Colonic mucosa (tissue), 4 donors: ENCODE measurements at regions not wholly inside any gene's neighbourhood (a gene's known extent, or its start where the extent isn't known, plus 50 kb on each side); places are given as distances from the start of the nearest gene placed in this dataset.

Experiments used
- DNase-seq: peaks from one replicate; pipeline ENCODE4 v3.0.0-alpha.2; 2020
- H3K27ac ChIP-seq: fragments of 200-600 bp; one replicate; pipeline ENCODE4 v1.8.0; 2021
- H3K27me3 ChIP-seq: fragments of 200-600 bp; one replicate; pipeline ENCODE4 v1.8.0; 2021
- H3K36me3 ChIP-seq: fragments of 200-600 bp; one replicate; pipeline ENCODE4 v1.8.0; 2021
- H3K4me1 ChIP-seq: fragments of 200-600 bp; one replicate; pipeline ENCODE4 v1.8.0; 2021; ENCODE audit warnings: mild to moderate bottlenecking
- H3K4me3 ChIP-seq: fragments of 200-600 bp; one replicate; pipeline ENCODE4 v1.8.0; 2021
- H3K9ac ChIP-seq, 2 donors: one replicate each; pipeline ENCODE4 v1.7.0; 2013; ENCODE audit warnings: control low read depth in 2 of 2, low read depth in 2 of 2, low read length in 2 of 2
- H3K9me3 ChIP-seq: fragments of 200-600 bp; one replicate; pipeline ENCODE4 v1.8.0; 2021
- CTCF ChIP-seq: fragments of 200-600 bp; IDR thresholded peaks from one replicate; pipeline ENCODE4 v1.8.0; 2022; ENCODE audit warnings: antibody characterized with exemption, mild to moderate bottlenecking
- intact Hi-C: fragments of 100-400 bp; cut with DNase I; formaldehyde crosslinking; loops from one replicate; pipeline ENCODE4 v1.14.1; 2022
- donor health status: healthy.
- donor health status: DM: no; HTN: no; CAD: no.
- donor health status: DM: no; HTN: no; CAD: no.

- intact Hi-C loops: no loop called here
- Histone ChIP-seq H3K4me1 (no peaks in the 10 kb centered on the region), H3K9ac (no peak overlapping the region), H3K9me3 (no peaks in the 10 kb centered on the region), H3K27ac (no peak overlapping the region), H3K27me3 (no peaks in the 10 kb centered on the region), H3K4me3 (no peak overlapping the region), H3K36me3 (no peaks in the 10 kb centered on the region)
- no peak for DNase-seq
- TF ChIP-seq CTCF: no peak
Observed at GRCh38 chr9:118527261-118527660, 823.1 kb downstream of the TLR4 start.

- no peak overlapping the region for H3K4me3 ChIP-seq
- H3K27ac ChIP-seq: no peak overlapping the region
- no peak for TF ChIP-seq CTCF
- DNase-seq: no peak
- H3K27me3 ChIP-seq: no peaks in the 10 kb centered on the region
- no peaks in the 10 kb centered on the region for H3K4me1 ChIP-seq
- no peaks in the 10 kb centered on the region for H3K9me3 ChIP-seq
- no peak overlapping the region for H3K9ac ChIP-seq
- no peaks in the 10 kb centered on the region for H3K36me3 ChIP-seq
- intact Hi-C loops: no loop called here
Observed at GRCh38 chr9:118529210-118529609, 825.0 kb downstream of the TLR4 start.

- TF ChIP-seq CTCF: no peak
- intact Hi-C loops: no loop called here
Observed at GRCh38 chr9:118529624-118530214, 825.5 kb downstream of the TLR4 start.

GRCh38 chr9:118532592-118532991 lies 828.4 kb downstream of the TLR4 start:
- no peaks in the 10 kb centered on the region for H3K9me3 ChIP-seq
- H3K36me3 ChIP-seq: no peaks in the 10 kb centered on the region
- H3K4me1 ChIP-seq: no peaks in the 10 kb centered on the region
- no peak overlapping the region for H3K27ac ChIP-seq
- no peak for TF ChIP-seq CTCF
- no peak overlapping the region for H3K9ac ChIP-seq
- H3K4me3 ChIP-seq: no peak overlapping the region
- no peaks in the 10 kb centered on the region for H3K27me3 ChIP-seq
- no peak for DNase-seq
- intact Hi-C loops: no loop called here

More at GRCh38 chr9:118529624-118530214, 825.5 kb downstream of the TLR4 start:
- Histone ChIP-seq H3K4me3 (no peak overlapping the region), H3K9me3 (no peaks in the 10 kb centered on the region), H3K4me1 (no peaks in the 10 kb centered on the region), H3K36me3 (no peaks in the 10 kb centered on the region), H3K27me3 (no peaks in the 10 kb centered on the region), H3K9ac (no peak overlapping the region), H3K27ac (no peak overlapping the region)
- DNase-seq: no peak

- Histone ChIP-seq H3K27ac (no peak overlapping the region), H3K9ac (no peak overlapping the region), H3K4me3 (no peak overlapping the region), H3K4me1 (no peaks in the 10 kb centered on the region), H3K9me3 (no peaks in the 10 kb centered on the region), H3K36me3 (no peaks in the 10 kb centered on the region), H3K27me3 (no peaks in the 10 kb centered on the region)
- DNase-seq: no peak
- intact Hi-C loops: no loop called here
- TF ChIP-seq CTCF: no peak
Observed at GRCh38 chr9:118533101-118533500, 828.9 kb downstream of the TLR4 start.
